Psoas muscle (tissue), 7 donors: ENCODE measurements at regions not wholly inside any gene's neighbourhood (a gene's known extent, or its start where the extent isn't known, plus 50 kb on each side); places are given as distances from the start of the nearest gene placed in this dataset.
A peak's percentile ranks its signal among the peaks of the same experiment; 100 is the strongest.

Experiments used
- ATAC-seq, 4 donors: fragments of 200-7000 bp; cut with Tn5 transposase; one replicate each; pipeline ENCODE4 v1.9.1; 2020; ENCODE audit warnings: moderate library complexity in 3 of 4, mild to moderate bottlenecking in 2 of 4
- DNase-seq, 2 donors: peaks; one replicate each; pipeline ENCODE4 v3.0.0-alpha.2; 2020
- H3K27ac ChIP-seq: fragments of 200-600 bp; one replicate; pipeline ENCODE4 v1.8.0; 2022
- H3K27me3 ChIP-seq, 3 donors: fragments of 200-600 bp in 1 of 3; one replicate each; pipeline versions ENCODE4 v1.6.1 to v1.8.0; 2013 to 2022; ENCODE audit warnings: low read length in 2 of 3, mild to moderate bottlenecking in 2 of 3, moderate library complexity in 1 of 3; ENCODE audit not compliant: insufficient read depth in 3 of 3
- H3K36me3 ChIP-seq, 2 donors: fragments of 200-600 bp in 1 of 2; one replicate each; pipeline versions ENCODE4 v1.6.1 to v1.8.0; 2013 to 2022; ENCODE audit warnings: low read depth in 1 of 2, mild to moderate bottlenecking in 1 of 2, moderate library complexity in 1 of 2; ENCODE audit not compliant: insufficient read depth in 1 of 2
- H3K4me1 ChIP-seq: fragments of 200-600 bp; one replicate; pipeline ENCODE4 v1.8.0; 2022
- H3K4me3 ChIP-seq: fragments of 200-600 bp; one replicate; pipeline ENCODE4 v1.8.0; 2022; ENCODE audit warnings: mild to moderate bottlenecking
- H3K9me3 ChIP-seq: fragments of 200-600 bp; one replicate; pipeline ENCODE4 v1.8.0; 2022
- CTCF ChIP-seq: fragments of 200-600 bp; IDR thresholded peaks from one replicate; pipeline ENCODE4 v1.8.0; 2022; ENCODE audit warnings: antibody characterized with exemption
- WGBS, 3 donors: extraction: QIAGEN DNeasy Blood & Tissue Kit; methylation state at CpG; one replicate each; pipeline versions ENCODE4 v1.1.6 to v1.1.7; 2013; 5-methylcytosine and 5-hydroxymethylcytosine counted together
- intact Hi-C, 2 donors: fragments of 100-400 bp; cut with DNase I; formaldehyde crosslinking; loops; one replicate each; pipeline versions ENCODE4 v1.11.0 to v1.14.2; 2022
- donor health status: healthy with polysubstance abuse.
- donor health status: DM: no; HTN: no; CAD: no; lungs with moderate emphysema.
- donor health status: Bipolar disorder and iron deficiency.
- donor health status: healthy.
- donor health status: DM: yes; HTN: yes; CAD: no.
- donor health status: DM: no; HTN: no; CAD: no.
- donor health status: DM: yes; HTN: yes; CAD: no.

GRCh38 chr20:10788877-10789276 is 115.1 kb upstream of the JAG1 start:
- ATAC-seq = peak in 1 of 4 donors; percentile 21
- DNase-seq = peak; percentile 26 to 69
- Histone ChIP-seq H3K27me3 (no peaks in the 10 kb centered on the region), H3K4me3 (no peak overlapping the region), H3K27ac (no peak overlapping the region), H3K9me3 (no peaks in the 10 kb centered on the region), H3K4me1 (peaks cover 3% of the 10 kb centered on the region), H3K36me3 (no peaks in the 10 kb centered on the region)
- intact Hi-C loops = no loop called here
- 73 to 84% (median 77%) methylated on average over 4 of the region's 4 CpGs for WGBS, 3 donors
- TF ChIP-seq CTCF = no peak

GRCh38 chr20:10789386-10789785 is 115.6 kb upstream of the JAG1 start:
- WGBS, 3 donors = 96 to 100% (median 97%) methylated on average over 1 of the region's 1 CpG
- ATAC-seq = no peak
- intact Hi-C loops = no loop called here

GRCh38 chr20:10790013-10790412 is 116.2 kb upstream of the JAG1 start:
- Histone ChIP-seq H3K27me3 (no peaks in the 10 kb centered on the region), H3K4me3 (no peak overlapping the region), H3K27ac (no peak overlapping the region), H3K4me1 (no peaks in the 10 kb centered on the region), H3K36me3 (no peaks in the 10 kb centered on the region), H3K9me3 (no peaks in the 10 kb centered on the region)
- intact Hi-C loops = no loop called here
- ATAC-seq (no peak), DNase-seq (no peak)
- no peak for TF ChIP-seq CTCF
- WGBS, 3 donors = 90 to 94% (median 93%) methylated on average over 8 of the region's 8 CpGs

More at GRCh38 chr20:10789386-10789785, 115.6 kb upstream of the JAG1 start:
- Histone ChIP-seq H3K36me3 (no peaks in the 10 kb centered on the region), H3K27ac (no peak overlapping the region), H3K4me1 (no peaks in the 10 kb centered on the region), H3K4me3 (no peak overlapping the region), H3K27me3 (no peaks in the 10 kb centered on the region), H3K9me3 (no peaks in the 10 kb centered on the region)
- no peak for TF ChIP-seq CTCF
- DNase-seq = no peak

GRCh38 chr20:10792291-10792690 is 118.5 kb upstream of the JAG1 start:
- Histone ChIP-seq H3K27ac (no peak overlapping the region), H3K27me3 (no peaks in the 10 kb centered on the region), H3K4me1 (no peaks in the 10 kb centered on the region), H3K36me3 (no peaks in the 10 kb centered on the region), H3K4me3 (no peak overlapping the region), H3K9me3 (no peaks in the 10 kb centered on the region)
- 62 to 73% (median 73%) methylated on average over 3 of the region's 3 CpGs for WGBS, 3 donors
- ATAC-seq (no peak), DNase-seq (no peak)
- intact Hi-C loops = no loop called here
- TF ChIP-seq CTCF = no peak

GRCh38 chr20:10793766-10794165 is 120.0 kb upstream of the JAG1 start:
- Histone ChIP-seq H3K36me3 (no peaks in the 10 kb centered on the region), H3K4me1 (no peaks in the 10 kb centered on the region), H3K9me3 (no peaks in the 10 kb centered on the region), H3K27me3 (no peaks in the 10 kb centered on the region), H3K4me3 (no peak overlapping the region), H3K27ac (no peak overlapping the region)
- TF ChIP-seq CTCF = no peak
- intact Hi-C loops = no loop called here
- DNase-seq (no peak), ATAC-seq (no peak)
- 79 to 85% (median 84%) methylated on average over 16 of the region's 16 CpGs for WGBS, 3 donors
